Stimulated activated CD4-positive, alpha-beta T cell treated with anti-CD3 and anti-CD28 coated beads, Interleukin-1b, Interleukin-23, amount 100 ng/mL, for 1 hour (primary cell): ENCODE measurements at regions not wholly inside any gene's neighbourhood (a gene's known extent, or its start where the extent isn't known, plus 50 kb on each side); places are given as distances from the start of the nearest gene placed in this dataset.
"Not testable (repeated sequence)": the region's sequence is repeated elsewhere in the genome, so short reads cannot be mapped to it uniquely, and the experiment has no call there.

ENCODE experiments used
- DNase-seq, 2 donors: peaks; one replicate each; pipeline ENCODE4 v3.0.0-alpha.2; 2020; ENCODE audit warnings: low read depth in 2 of 2

GRCh38 chr2:194291104-194291503 is 1365.9 kb upstream of the SLC39A10 start:
- DNase-seq = no peak

GRCh38 chr2:194289712-194290346 is 1367.2 kb upstream of the SLC39A10 start:
- DNase-seq = no peak

- not testable (repeated sequence) for DNase-seq
These were observed 1380.4 kb upstream of the SLC39A10 start for GRCh38 chr2:194276667-194277066.

- DNase-seq = no peak
These were observed 1385.6 kb upstream of the SLC39A10 start for GRCh38 chr2:194271293-194271961.

GRCh38 chr2:194270648-194271047 is 1386.4 kb upstream of the SLC39A10 start:
- no peak for DNase-seq

GRCh38 chr2:194264586-194264985 is 1392.4 kb upstream of the SLC39A10 start:
- no peak for DNase-seq

GRCh38 chr2:194260185-194260584 is 1396.8 kb upstream of the SLC39A10 start:
- no peak for DNase-seq

- DNase-seq = no peak
These were observed 1399.9 kb upstream of the SLC39A10 start for GRCh38 chr2:194257095-194257494.

- DNase-seq = no peak
These were observed 1403.3 kb upstream of the SLC39A10 start for GRCh38 chr2:194253528-194254259.

- no peak for DNase-seq
These were observed 1404.9 kb upstream of the SLC39A10 start for GRCh38 chr2:194252127-194252526.

- DNase-seq = no peak
These were observed 1424.4 kb upstream of the SLC39A10 start for GRCh38 chr2:194232600-194232999.

- DNase-seq = no peak
These were observed 1433.8 kb upstream of the SLC39A10 start for GRCh38 chr2:194223218-194223617.

- DNase-seq = no peak
These were observed 1442.8 kb upstream of the SLC39A10 start for GRCh38 chr2:194214192-194214591.

- no peak for DNase-seq
These were observed 1451.3 kb upstream of the SLC39A10 start for GRCh38 chr2:194205568-194206227.

- no peak for DNase-seq
These were observed 1453.1 kb upstream of the SLC39A10 start for GRCh38 chr2:194203898-194204297.

GRCh38 chr2:194182888-194183287 is 1474.1 kb upstream of the SLC39A10 start:
- no peak for DNase-seq

GRCh38 chr2:194176134-194176533 is 1480.9 kb upstream of the SLC39A10 start:
- no peak for DNase-seq

GRCh38 chr2:194166818-194167217 is 1490.2 kb upstream of the SLC39A10 start:
- no peak for DNase-seq

GRCh38 chr2:194155431-194155830 is 1501.6 kb upstream of the SLC39A10 start:
- no peak for DNase-seq

GRCh38 chr2:194151231-194151630 is 1505.8 kb upstream of the SLC39A10 start:
- no peak for DNase-seq

- DNase-seq = no peak
These were observed 1521.6 kb upstream of the SLC39A10 start for GRCh38 chr2:194135463-194135862.

- no peak for DNase-seq
These were observed 1528.2 kb upstream of the SLC39A10 start for GRCh38 chr2:194128810-194129209.
